ENCODE measurements at regions not wholly inside any gene's neighbourhood (a gene's known extent, or its start where the extent isn't known, plus 50 kb on each side); places are given as distances from the start of the nearest gene placed in this dataset.

DNA sequence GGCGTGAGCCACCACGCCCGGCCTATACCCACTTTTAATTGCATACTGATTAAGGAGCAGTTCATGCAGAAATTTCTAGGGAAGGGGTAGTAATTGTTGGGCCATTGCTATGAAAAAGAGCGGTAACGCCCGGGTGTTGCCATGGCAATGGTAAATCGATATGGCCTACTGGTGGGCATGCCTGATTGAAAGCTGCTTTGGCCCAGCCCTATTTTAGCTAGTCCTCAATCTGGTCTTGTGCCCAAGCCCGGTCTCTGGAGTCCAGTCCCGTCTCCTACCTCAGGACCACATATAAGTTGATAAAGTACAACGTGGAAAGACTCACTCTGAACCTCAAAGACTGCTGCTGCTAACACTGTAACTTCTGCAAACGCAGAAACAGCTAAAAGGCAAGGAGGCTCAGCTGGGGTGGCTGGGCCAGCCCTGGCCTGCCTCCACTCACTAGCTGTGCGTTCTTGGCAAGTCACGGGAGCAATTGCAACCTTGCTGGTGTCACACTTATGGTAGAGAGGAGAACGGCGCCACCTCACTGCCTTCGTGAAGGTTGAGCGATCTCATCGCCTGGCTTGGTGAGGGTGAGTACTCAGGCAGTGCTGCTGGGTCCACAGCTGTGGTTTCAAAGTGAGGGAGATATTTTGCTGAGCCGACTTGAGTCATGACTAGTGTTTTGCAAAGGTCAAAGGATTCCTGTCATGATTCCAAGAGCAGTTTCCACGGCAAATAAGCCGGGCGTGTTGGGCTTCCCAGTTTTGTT is 57.0 kb upstream of the GRPEL1 start:
- DNase-seq = no peak
- H3K9me2 ChIP-seq (ENCODE audit: insufficient read depth) = no peaks in the 10 kb centered on the region
- no peaks in the 10 kb centered on the region for H4K20me1 ChIP-seq (ENCODE audit: insufficient read depth)
- TF ChIP-seq EZH2 (IDR thresholded peaks at IDR 0.05; ENCODE audit: low read depth) = no peak
- TF ChIP-seq, protein P1, sequence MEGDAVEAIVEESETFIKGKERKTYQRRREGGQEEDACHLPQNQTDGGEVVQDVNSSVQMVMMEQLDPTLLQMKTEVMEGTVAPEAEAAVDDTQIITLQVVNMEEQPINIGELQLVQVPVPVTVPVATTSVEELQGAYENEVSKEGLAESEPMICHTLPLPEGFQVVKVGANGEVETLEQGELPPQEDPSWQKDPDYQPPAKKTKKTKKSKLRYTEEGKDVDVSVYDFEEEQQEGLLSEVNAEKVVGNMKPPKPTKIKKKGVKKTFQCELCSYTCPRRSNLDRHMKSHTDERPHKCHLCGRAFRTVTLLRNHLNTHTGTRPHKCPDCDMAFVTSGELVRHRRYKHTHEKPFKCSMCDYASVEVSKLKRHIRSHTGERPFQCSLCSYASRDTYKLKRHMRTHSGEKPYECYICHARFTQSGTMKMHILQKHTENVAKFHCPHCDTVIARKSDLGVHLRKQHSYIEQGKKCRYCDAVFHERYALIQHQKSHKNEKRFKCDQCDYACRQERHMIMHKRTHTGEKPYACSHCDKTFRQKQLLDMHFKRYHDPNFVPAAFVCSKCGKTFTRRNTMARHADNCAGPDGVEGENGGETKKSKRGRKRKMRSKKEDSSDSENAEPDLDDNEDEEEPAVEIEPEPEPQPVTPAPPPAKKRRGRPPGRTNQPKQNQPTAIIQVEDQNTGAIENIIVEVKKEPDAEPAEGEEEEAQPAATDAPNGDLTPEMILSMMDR (conservative IDR thresholded peaks at IDR 0.05) = no peak
- ChIA-PET CTCF (no interaction called here), POLR2A (ENCODE audit: unreplicated experiment) (no interaction called here)
- no peaks in the 10 kb centered on the region for H3K36me3 ChIP-seq (ENCODE audit: low read depth)
- H2AFZ ChIP-seq = no peak overlapping the region
- H3K9me3 ChIP-seq (ENCODE audit: insufficient read depth, low read depth) = no peaks in the 10 kb centered on the region
- H3K4me3 ChIP-seq = no peak overlapping the region
- H3K4me2 ChIP-seq = no peak overlapping the region
- H3K4me1 ChIP-seq (replicated peaks; ENCODE audit: insufficient read depth) = no peaks in the 10 kb centered on the region
- no peaks in the 10 kb centered on the region for H3K79me2 ChIP-seq (ENCODE audit: low read depth)
- no TSS peak for BruUV-seq (replicated peaks)
- H3K27ac ChIP-seq = no peak overlapping the region
- intact Hi-C loops (cut with micrococcal nuclease; ENCODE audit: unreplicated experiment) = no loop called here
- no peaks in the 10 kb centered on the region for H3F3A ChIP-seq (ENCODE audit: insufficient read depth, low read depth)
- no peaks in the 10 kb centered on the region for H3K27me3 ChIP-seq (ENCODE audit: insufficient read depth, low read depth)

- Histone ChIP-seq H3K4me3 (no peak overlapping the region), H3K9me2 (ENCODE audit: insufficient read depth) (no peaks in the 10 kb centered on the region), H3K27me3 (ENCODE audit: insufficient read depth, low read depth) (peaks cover 13% of the 10 kb centered on the region), H3K4me2 (no peak overlapping the region), H3F3A (ENCODE audit: insufficient read depth, low read depth) (no peaks in the 10 kb centered on the region), H4K20me1 (ENCODE audit: insufficient read depth) (no peaks in the 10 kb centered on the region), H3K4me1 (replicated peaks; ENCODE audit: insufficient read depth) (no peaks in the 10 kb centered on the region), H3K79me2 (ENCODE audit: low read depth) (no peaks in the 10 kb centered on the region), H2AFZ (no peak overlapping the region), H3K9me3 (ENCODE audit: insufficient read depth, low read depth) (no peaks in the 10 kb centered on the region), H3K27ac (no peak overlapping the region), H3K36me3 (ENCODE audit: low read depth) (no peaks in the 10 kb centered on the region)
- intact Hi-C loops (cut with micrococcal nuclease; ENCODE audit: unreplicated experiment) = no loop called here
- BruUV-seq (replicated peaks) = no TSS peak
- POLR2A ChIA-PET (ENCODE audit: unreplicated experiment) = no interaction called here
- TF ChIP-seq, protein P1 (conservative IDR thresholded peaks at IDR 0.05) = no peak
- TF ChIP-seq EZH2 (IDR thresholded peaks at IDR 0.05; ENCODE audit: low read depth) = no peak
- CTCF ChIA-PET = no interaction called here
- no peak for DNase-seq
Measured at GRCh38 chr4:7121866-7122653, 54.2 kb upstream of the GRPEL1 start.

DNA sequence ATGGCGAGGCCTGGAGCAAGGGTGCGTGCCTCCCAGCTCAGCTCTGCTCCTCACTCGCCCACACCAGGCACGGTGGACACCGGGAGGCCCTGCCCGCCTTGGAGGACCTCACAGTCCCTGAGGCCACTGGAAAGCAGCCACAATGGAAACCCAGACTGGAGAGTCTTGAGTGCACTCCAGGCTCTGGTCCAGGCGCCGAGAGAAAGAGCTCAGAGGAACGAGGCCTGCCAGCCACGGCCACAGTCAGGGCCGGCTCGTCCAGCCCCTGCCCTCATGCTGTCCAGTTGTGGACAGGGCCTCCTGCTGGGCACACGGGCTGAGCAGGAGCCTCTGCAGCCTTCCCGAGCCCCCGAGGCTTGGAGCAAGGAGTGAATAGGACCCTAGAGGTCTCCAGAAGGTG is 53.3 kb upstream of the GRPEL1 start:
- Histone ChIP-seq H3K4me1 (replicated peaks; ENCODE audit: insufficient read depth) (no peaks in the 10 kb centered on the region), H3F3A (ENCODE audit: insufficient read depth, low read depth) (no peaks in the 10 kb centered on the region), H3K9me3 (ENCODE audit: insufficient read depth, low read depth) (no peaks in the 10 kb centered on the region), H4K20me1 (ENCODE audit: insufficient read depth) (no peaks in the 10 kb centered on the region), H3K79me2 (ENCODE audit: low read depth) (no peaks in the 10 kb centered on the region), H3K4me2 (no peak overlapping the region), H3K27me3 (ENCODE audit: insufficient read depth, low read depth) (peaks cover 22% of the 10 kb centered on the region), H3K9me2 (ENCODE audit: insufficient read depth) (no peaks in the 10 kb centered on the region), H3K4me3 (no peak overlapping the region), H2AFZ (no peak overlapping the region), H3K36me3 (ENCODE audit: low read depth) (no peaks in the 10 kb centered on the region), H3K27ac (no peak overlapping the region)
- no peak for TF ChIP-seq EZH2 (IDR thresholded peaks at IDR 0.05; ENCODE audit: low read depth)
- TF ChIP-seq, protein P1 (conservative IDR thresholded peaks at IDR 0.05) = no peak
- no TSS peak for BruUV-seq (replicated peaks)
- DNase-seq = no peak
- intact Hi-C loops (cut with micrococcal nuclease; ENCODE audit: unreplicated experiment) = no loop called here
- ChIA-PET POLR2A (ENCODE audit: unreplicated experiment) (no interaction called here), CTCF (no interaction called here)

All from PC-9 (cell line).